ENCODE measurements at regions not wholly inside any gene's neighbourhood (a gene's known extent, or its start where the extent isn't known, plus 50 kb on each side); places are given as distances from the start of the nearest gene placed in this dataset.
"Not testable (repeated sequence)": the region's sequence is repeated elsewhere in the genome, so short reads cannot be mapped to it uniquely, and the experiment has no call there.

- Mint-ChIP-seq H3K4me1 (ENCODE audit: unreplicated experiment) (no peaks in the 10 kb centered on the region), H3K36me3 (ENCODE audit: low read depth, unreplicated experiment) (no peaks in the 10 kb centered on the region), H3K9me3 (ENCODE audit: unreplicated experiment) (no peaks in the 10 kb centered on the region), H3K27me3 (ENCODE audit: unreplicated experiment) (peaks cover 4% of the 10 kb centered on the region), H3K27ac (ENCODE audit: unreplicated experiment) (no peak overlapping the region), H3K4me3 (ENCODE audit: unreplicated experiment) (no peak overlapping the region)
- no peak for DNase-seq (ENCODE audit: low spot score)
- no peak for TF ChIP-seq CTCF (IDR thresholded peaks at IDR 0.05; ENCODE audit: unreplicated experiment)
Observed at GRCh38 chr2:59174536-59175243, 933.6 kb upstream of the FANCL start.

GRCh38 chr2:59173325-59173724 is 932.2 kb upstream of the FANCL start:
- no peak for TF ChIP-seq CTCF (IDR thresholded peaks at IDR 0.05; ENCODE audit: unreplicated experiment)
- Mint-ChIP-seq H3K27me3 (ENCODE audit: unreplicated experiment) (peaks cover 3% of the 10 kb centered on the region), H3K36me3 (ENCODE audit: low read depth, unreplicated experiment) (no peaks in the 10 kb centered on the region), H3K4me3 (ENCODE audit: unreplicated experiment) (no peak overlapping the region), H3K4me1 (ENCODE audit: unreplicated experiment) (no peaks in the 10 kb centered on the region), H3K27ac (ENCODE audit: unreplicated experiment) (no peak overlapping the region), H3K9me3 (ENCODE audit: unreplicated experiment) (no peaks in the 10 kb centered on the region)
- DNase-seq (ENCODE audit: low spot score): no peak

- Mint-ChIP-seq H3K36me3 (ENCODE audit: low read depth, unreplicated experiment) (no peaks in the 10 kb centered on the region), H3K9me3 (ENCODE audit: unreplicated experiment) (no peaks in the 10 kb centered on the region), H3K27me3 (ENCODE audit: unreplicated experiment) (peaks cover 3% of the 10 kb centered on the region), H3K4me3 (ENCODE audit: unreplicated experiment) (no peak overlapping the region), H3K4me1 (ENCODE audit: unreplicated experiment) (no peaks in the 10 kb centered on the region), H3K27ac (ENCODE audit: unreplicated experiment) (no peak overlapping the region)
- TF ChIP-seq CTCF (IDR thresholded peaks at IDR 0.05; ENCODE audit: unreplicated experiment): no peak
- no peak for DNase-seq (ENCODE audit: low spot score)
Observed at GRCh38 chr2:59171019-59171418, 929.9 kb upstream of the FANCL start.

GRCh38 chr2:59168766-59169165 is 927.6 kb upstream of the FANCL start:
- Mint-ChIP-seq H3K9me3 (ENCODE audit: unreplicated experiment) (no peaks in the 10 kb centered on the region), H3K4me3 (ENCODE audit: unreplicated experiment) (no peak overlapping the region), H3K27ac (ENCODE audit: unreplicated experiment) (no peak overlapping the region), H3K4me1 (ENCODE audit: unreplicated experiment) (no peaks in the 10 kb centered on the region), H3K27me3 (ENCODE audit: unreplicated experiment) (no peaks in the 10 kb centered on the region), H3K36me3 (ENCODE audit: low read depth, unreplicated experiment) (no peaks in the 10 kb centered on the region)
- TF ChIP-seq CTCF (IDR thresholded peaks at IDR 0.05; ENCODE audit: unreplicated experiment): no peak
- no peak for DNase-seq (ENCODE audit: low spot score)

GRCh38 chr2:59167514-59167913 is 926.4 kb upstream of the FANCL start:
- H3K27ac Mint-ChIP-seq (ENCODE audit: unreplicated experiment): no peak overlapping the region
- H3K36me3 Mint-ChIP-seq (ENCODE audit: low read depth, unreplicated experiment): no peaks in the 10 kb centered on the region
- no peak for DNase-seq (ENCODE audit: low spot score)
- no peaks in the 10 kb centered on the region for H3K27me3 Mint-ChIP-seq (ENCODE audit: unreplicated experiment)
- no peak overlapping the region for H3K4me3 Mint-ChIP-seq (ENCODE audit: unreplicated experiment)
- no peak for TF ChIP-seq CTCF (IDR thresholded peaks at IDR 0.05; ENCODE audit: unreplicated experiment)
- H3K4me1 Mint-ChIP-seq (ENCODE audit: unreplicated experiment): no peaks in the 10 kb centered on the region
- no peaks in the 10 kb centered on the region for H3K9me3 Mint-ChIP-seq (ENCODE audit: unreplicated experiment)

GRCh38 chr2:59157908-59158307 is 916.8 kb upstream of the FANCL start:
- not testable (repeated sequence) for H3K4me3 Mint-ChIP-seq (ENCODE audit: unreplicated experiment); H3K27me3 Mint-ChIP-seq (ENCODE audit: unreplicated experiment); H3K27ac Mint-ChIP-seq (ENCODE audit: unreplicated experiment); H3K36me3 Mint-ChIP-seq (ENCODE audit: low read depth, unreplicated experiment); H3K4me1 Mint-ChIP-seq (ENCODE audit: unreplicated experiment); DNase-seq (ENCODE audit: low spot score); H3K9me3 Mint-ChIP-seq (ENCODE audit: unreplicated experiment)
